ENCODE measurements at regions not wholly inside any gene's neighbourhood (a gene's known extent, or its start where the extent isn't known, plus 50 kb on each side); places are given as distances from the start of the nearest gene placed in this dataset.

DNA sequence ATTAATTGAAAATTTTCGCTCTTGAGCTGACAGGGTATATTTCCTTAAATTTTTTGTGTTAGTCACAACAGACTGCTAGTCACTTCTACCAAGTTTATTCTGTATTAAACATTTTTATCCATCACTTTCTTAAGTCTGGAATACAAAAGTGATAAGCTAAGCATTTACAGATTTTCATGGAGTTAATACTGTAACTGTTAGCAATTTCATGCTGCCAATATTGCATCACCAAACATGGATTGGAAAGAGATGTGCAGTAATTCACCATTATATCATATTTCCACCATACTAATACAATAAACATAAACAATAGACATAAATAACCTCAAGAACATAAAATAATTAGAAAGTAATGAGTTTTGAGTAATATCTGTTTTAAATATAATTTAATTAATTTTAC, 854.0 kb upstream of the CITED2 start:
- Histone ChIP-seq H3K4me3 (ENCODE audit: low read length) (no peak overlapping the region), H3K27ac (ENCODE audit: low read length) (no peak overlapping the region), H4K20me1 (ENCODE audit: insufficient read depth, low read depth, low read length) (no peaks in the 10 kb centered on the region), H3K27me3 (ENCODE audit: low read length) (no peaks in the 10 kb centered on the region), H3K9me3 (ENCODE audit: low read length) (no peaks in the 10 kb centered on the region), H3K9ac (ENCODE audit: low read length) (no peak overlapping the region), H3K79me2 (ENCODE audit: low read length) (no peaks in the 10 kb centered on the region), H2AFZ (ENCODE audit: low read length) (no peak overlapping the region), H3K9me2 (replicated peaks; ENCODE audit: insufficient read depth, low read length) (no peaks in the 10 kb centered on the region), H3K4me1 (ENCODE audit: low read length) (no peaks in the 10 kb centered on the region), H3K36me3 (ENCODE audit: insufficient read depth, low read length) (no peaks in the 10 kb centered on the region), H3K4me2 (ENCODE audit: low read depth, low read length, poor library complexity, severe bottlenecking) (no peak overlapping the region)
- no peak for DNase-seq

DNA sequence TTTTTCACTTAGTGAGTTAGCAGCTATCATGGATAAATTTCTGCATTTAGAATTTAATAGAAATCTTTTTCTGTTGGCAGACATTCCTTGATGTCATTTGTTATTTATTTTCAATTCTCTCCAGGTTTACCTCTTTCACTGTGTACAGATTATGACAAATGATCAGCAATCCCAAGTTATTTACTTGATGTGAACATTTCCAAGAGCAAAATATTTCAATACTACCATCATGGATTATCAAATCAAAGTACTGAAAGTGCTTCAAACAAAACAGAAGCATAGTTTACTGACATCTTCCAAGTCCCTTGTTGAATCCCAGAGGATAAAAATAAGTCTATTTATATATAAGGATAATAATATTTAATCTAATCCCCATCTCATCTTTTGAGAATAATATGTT, 852.2 kb upstream of the CITED2 start:
- H4K20me1 ChIP-seq (ENCODE audit: insufficient read depth, low read depth, low read length) = no peaks in the 10 kb centered on the region
- no peak overlapping the region for H3K4me2 ChIP-seq (ENCODE audit: low read depth, low read length, poor library complexity, severe bottlenecking)
- no peak overlapping the region for H2AFZ ChIP-seq (ENCODE audit: low read length)
- no peak overlapping the region for H3K4me3 ChIP-seq (ENCODE audit: low read length)
- DNase-seq = no peak
- no peaks in the 10 kb centered on the region for H3K9me3 ChIP-seq (ENCODE audit: low read length)
- no peak overlapping the region for H3K27ac ChIP-seq (ENCODE audit: low read length)
- H3K9me2 ChIP-seq (replicated peaks; ENCODE audit: insufficient read depth, low read length) = no peaks in the 10 kb centered on the region
- H3K4me1 ChIP-seq (ENCODE audit: low read length) = no peaks in the 10 kb centered on the region
- no peaks in the 10 kb centered on the region for H3K27me3 ChIP-seq (ENCODE audit: low read length)
- H3K36me3 ChIP-seq (ENCODE audit: insufficient read depth, low read length) = no peaks in the 10 kb centered on the region
- no peaks in the 10 kb centered on the region for H3K79me2 ChIP-seq (ENCODE audit: low read length)
- no peak overlapping the region for H3K9ac ChIP-seq (ENCODE audit: low read length)

DNA sequence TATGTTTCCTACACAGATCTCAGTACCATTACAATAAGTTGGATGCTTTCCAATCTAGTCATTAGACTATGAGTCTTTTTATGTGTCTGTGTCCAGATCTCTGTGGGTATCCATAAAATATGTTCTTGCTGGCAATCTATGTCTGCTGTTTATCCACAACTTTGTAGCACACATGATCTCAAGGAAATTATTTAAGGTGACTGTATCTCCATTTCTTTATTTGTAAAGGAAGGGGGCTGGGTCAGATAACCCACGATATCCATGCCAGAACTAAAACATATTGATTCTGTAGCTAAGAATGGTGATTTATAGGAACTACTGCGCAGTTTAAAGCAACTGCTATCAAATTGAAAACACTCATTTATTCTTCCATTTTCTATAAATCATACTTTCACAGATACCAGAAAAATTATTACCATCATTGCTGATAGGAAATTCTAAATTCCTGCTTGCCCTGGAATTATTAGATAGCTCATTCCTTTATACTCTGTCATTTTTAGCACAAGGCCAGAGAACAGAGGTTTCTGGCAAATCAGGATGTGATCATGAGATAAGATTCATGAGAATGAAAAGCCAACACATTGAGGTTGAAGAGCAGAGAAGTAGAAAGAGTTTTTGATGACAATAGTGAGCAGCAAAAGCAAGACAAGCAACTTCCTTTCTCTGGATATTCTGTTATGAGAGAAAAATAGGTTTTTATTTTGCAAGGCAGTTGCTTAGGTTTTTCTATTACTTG, 851.4 kb upstream of the CITED2 start:
- DNase-seq = no peak
- no peaks in the 10 kb centered on the region for H3K79me2 ChIP-seq (ENCODE audit: low read length)
- H3K4me1 ChIP-seq (ENCODE audit: low read length) = no peaks in the 10 kb centered on the region
- no peaks in the 10 kb centered on the region for H3K27me3 ChIP-seq (ENCODE audit: low read length)
- no peaks in the 10 kb centered on the region for H3K9me2 ChIP-seq (replicated peaks; ENCODE audit: insufficient read depth, low read length)
- H4K20me1 ChIP-seq (ENCODE audit: insufficient read depth, low read depth, low read length) = no peaks in the 10 kb centered on the region
- no peaks in the 10 kb centered on the region for H3K36me3 ChIP-seq (ENCODE audit: insufficient read depth, low read length)
- no peak overlapping the region for H3K27ac ChIP-seq (ENCODE audit: low read length)
- H3K9me3 ChIP-seq (ENCODE audit: low read length) = no peaks in the 10 kb centered on the region
- H3K9ac ChIP-seq (ENCODE audit: low read length) = no peak overlapping the region
- no peak overlapping the region for H2AFZ ChIP-seq (ENCODE audit: low read length)
- H3K4me2 ChIP-seq (ENCODE audit: low read depth, low read length, poor library complexity, severe bottlenecking) = no peak overlapping the region
- H3K4me3 ChIP-seq (ENCODE audit: low read length) = no peak overlapping the region

DNA sequence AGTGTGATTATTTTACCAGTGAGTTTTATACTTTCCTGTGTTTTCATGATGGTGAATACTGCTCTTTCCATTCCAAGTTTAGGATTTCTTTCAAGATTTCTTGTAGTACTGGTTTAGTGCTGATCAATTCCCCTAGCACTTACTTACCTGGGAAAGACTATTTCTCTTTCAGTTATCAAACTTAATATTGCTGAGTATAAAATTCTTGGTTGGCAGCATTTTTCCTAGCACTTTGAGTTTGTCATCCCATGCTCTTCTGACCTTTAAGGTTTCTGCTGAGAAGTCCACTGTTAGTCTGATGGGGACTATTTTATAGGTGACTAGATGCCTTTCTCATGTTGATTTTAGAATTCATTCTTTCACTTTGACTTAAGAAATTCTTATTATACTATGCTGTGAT, 842.8 kb upstream of the CITED2 start:
- H2AFZ ChIP-seq (ENCODE audit: low read length) = no peak overlapping the region
- no peaks in the 10 kb centered on the region for H3K4me1 ChIP-seq (ENCODE audit: low read length)
- DNase-seq = no peak
- no peaks in the 10 kb centered on the region for H3K9me2 ChIP-seq (replicated peaks; ENCODE audit: insufficient read depth, low read length)
- no peaks in the 10 kb centered on the region for H3K79me2 ChIP-seq (ENCODE audit: low read length)
- H3K4me3 ChIP-seq (ENCODE audit: low read length) = no peak overlapping the region
- H3K9me3 ChIP-seq (ENCODE audit: low read length) = peaks cover 6% of the 10 kb centered on the region; the same call in 1 of the 2 replicates
- H3K27me3 ChIP-seq (ENCODE audit: low read length) = no peaks in the 10 kb centered on the region
- H3K36me3 ChIP-seq (ENCODE audit: insufficient read depth, low read length) = no peaks in the 10 kb centered on the region
- H3K9ac ChIP-seq (ENCODE audit: low read length) = no peak overlapping the region
- no peak overlapping the region for H3K27ac ChIP-seq (ENCODE audit: low read length)
- H3K4me2 ChIP-seq (ENCODE audit: low read depth, low read length, poor library complexity, severe bottlenecking) = no peak overlapping the region
- no peaks in the 10 kb centered on the region for H4K20me1 ChIP-seq (ENCODE audit: insufficient read depth, low read depth, low read length)

DNA sequence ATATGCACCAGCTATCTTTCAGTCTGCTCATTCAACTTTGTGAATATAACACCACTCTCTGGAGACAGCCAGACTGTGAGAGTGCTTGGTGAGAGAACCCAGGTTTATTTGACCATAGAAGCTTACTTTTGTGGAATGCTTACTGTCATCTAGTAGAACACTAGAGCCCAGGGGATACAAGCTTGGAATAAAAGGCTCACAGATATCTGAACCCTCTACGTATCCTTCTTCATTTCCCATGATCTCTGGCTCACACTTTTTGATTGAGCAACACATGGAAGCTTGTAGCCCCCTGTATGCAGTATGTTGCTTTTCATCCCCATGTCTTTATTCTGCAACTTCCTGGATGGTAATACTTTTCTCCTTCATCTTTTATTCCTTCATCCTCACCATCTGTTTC, 835.3 kb upstream of the CITED2 start:
- no peak for DNase-seq
- H3K4me3 ChIP-seq (ENCODE audit: low read length) = no peak overlapping the region
- H3K27me3 ChIP-seq (ENCODE audit: low read length) = no peaks in the 10 kb centered on the region
- H4K20me1 ChIP-seq (ENCODE audit: insufficient read depth, low read depth, low read length) = no peaks in the 10 kb centered on the region
- H2AFZ ChIP-seq (ENCODE audit: low read length) = no peak overlapping the region
- no peaks in the 10 kb centered on the region for H3K36me3 ChIP-seq (ENCODE audit: insufficient read depth, low read length)
- no peak overlapping the region for H3K27ac ChIP-seq (ENCODE audit: low read length)
- H3K9ac ChIP-seq (ENCODE audit: low read length) = no peak overlapping the region
- H3K4me1 ChIP-seq (ENCODE audit: low read length) = no peaks in the 10 kb centered on the region
- no peaks in the 10 kb centered on the region for H3K9me2 ChIP-seq (replicated peaks; ENCODE audit: insufficient read depth, low read length)
- no peaks in the 10 kb centered on the region for H3K79me2 ChIP-seq (ENCODE audit: low read length)
- no peak overlapping the region for H3K4me2 ChIP-seq (ENCODE audit: low read depth, low read length, poor library complexity, severe bottlenecking)
- no peaks in the 10 kb centered on the region for H3K9me3 ChIP-seq (ENCODE audit: low read length)

DNA sequence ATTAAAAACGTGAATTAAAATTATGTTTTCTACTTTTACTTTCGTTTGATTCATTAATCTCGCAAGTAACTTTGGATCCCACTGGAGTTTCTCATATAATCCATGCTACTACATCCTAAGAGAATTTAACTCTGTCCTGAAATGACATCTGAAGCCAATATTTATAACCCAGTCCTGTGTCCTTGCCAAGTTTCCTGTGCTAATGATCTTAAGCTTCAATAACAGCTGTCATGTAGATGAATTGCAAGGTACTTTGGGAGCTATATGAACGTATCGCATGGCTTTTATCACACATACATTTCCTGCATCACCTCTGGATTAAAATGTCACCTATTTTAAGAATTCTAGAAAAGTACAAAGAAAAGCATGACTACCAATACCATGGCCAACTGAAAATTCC, 833.8 kb upstream of the CITED2 start:
- Histone ChIP-seq H4K20me1 (ENCODE audit: insufficient read depth, low read depth, low read length) (no peaks in the 10 kb centered on the region), H3K27me3 (ENCODE audit: low read length) (no peaks in the 10 kb centered on the region), H3K27ac (ENCODE audit: low read length) (no peak overlapping the region), H3K4me2 (ENCODE audit: low read depth, low read length, poor library complexity, severe bottlenecking) (no peak overlapping the region), H3K36me3 (ENCODE audit: insufficient read depth, low read length) (no peaks in the 10 kb centered on the region), H2AFZ (ENCODE audit: low read length) (no peak overlapping the region), H3K9me3 (ENCODE audit: low read length) (no peaks in the 10 kb centered on the region), H3K9me2 (replicated peaks; ENCODE audit: insufficient read depth, low read length) (no peaks in the 10 kb centered on the region), H3K4me3 (ENCODE audit: low read length) (no peak overlapping the region), H3K9ac (ENCODE audit: low read length) (no peak overlapping the region), H3K79me2 (ENCODE audit: low read length) (no peaks in the 10 kb centered on the region), H3K4me1 (ENCODE audit: low read length) (no peaks in the 10 kb centered on the region)
- no peak for DNase-seq

DNA sequence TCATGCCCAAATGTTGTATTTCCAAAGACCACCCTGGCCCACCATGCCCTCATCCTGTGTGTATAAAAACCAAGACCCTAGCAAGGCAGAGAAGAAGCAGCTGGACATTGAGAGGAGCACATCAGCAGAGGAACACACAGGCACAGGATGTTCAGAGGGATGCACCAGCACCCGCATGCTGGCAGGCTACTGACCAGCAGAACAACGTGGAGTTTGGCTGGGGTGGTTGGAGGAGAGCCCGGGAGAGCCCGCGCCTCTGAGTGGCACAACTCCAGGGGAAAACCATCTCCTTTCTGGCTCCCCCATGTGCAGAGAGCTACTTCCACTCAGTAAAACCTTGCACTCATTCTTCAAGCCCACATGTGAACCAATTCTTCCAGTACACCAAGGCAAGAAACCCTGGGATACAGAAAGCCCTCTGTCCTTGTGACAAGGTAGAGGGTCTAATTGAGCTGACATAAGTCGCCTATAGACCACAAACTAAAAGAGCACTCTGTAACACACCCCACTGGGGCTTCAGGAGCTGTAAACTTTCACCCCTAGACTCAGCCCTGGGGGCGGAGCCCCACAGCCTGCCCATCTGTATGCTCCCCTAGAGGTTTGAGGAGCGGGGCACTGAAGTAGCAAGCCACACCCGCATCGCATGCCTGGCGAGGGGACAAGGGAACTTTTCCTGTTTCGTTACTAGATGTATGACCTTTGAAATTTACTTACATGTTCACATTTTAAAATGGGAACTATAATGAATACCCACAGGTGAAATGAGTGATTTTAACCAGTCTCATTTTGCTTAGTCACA, 831.5 kb upstream of the CITED2 start:
- H3K4me1 ChIP-seq (ENCODE audit: low read length) = no peaks in the 10 kb centered on the region
- H3K27ac ChIP-seq (ENCODE audit: low read length) = no peak overlapping the region
- H4K20me1 ChIP-seq (ENCODE audit: insufficient read depth, low read depth, low read length) = no peaks in the 10 kb centered on the region
- H3K36me3 ChIP-seq (ENCODE audit: insufficient read depth, low read length) = no peaks in the 10 kb centered on the region
- no peak overlapping the region for H3K9ac ChIP-seq (ENCODE audit: low read length)
- no peak for DNase-seq
- H2AFZ ChIP-seq (ENCODE audit: low read length) = no peak overlapping the region
- H3K79me2 ChIP-seq (ENCODE audit: low read length) = no peaks in the 10 kb centered on the region
- H3K27me3 ChIP-seq (ENCODE audit: low read length) = no peaks in the 10 kb centered on the region
- H3K9me2 ChIP-seq (replicated peaks; ENCODE audit: insufficient read depth, low read length) = no peaks in the 10 kb centered on the region
- no peak overlapping the region for H3K4me2 ChIP-seq (ENCODE audit: low read depth, low read length, poor library complexity, severe bottlenecking)
- no peak overlapping the region for H3K4me3 ChIP-seq (ENCODE audit: low read length)
- no peaks in the 10 kb centered on the region for H3K9me3 ChIP-seq (ENCODE audit: low read length)

DNA sequence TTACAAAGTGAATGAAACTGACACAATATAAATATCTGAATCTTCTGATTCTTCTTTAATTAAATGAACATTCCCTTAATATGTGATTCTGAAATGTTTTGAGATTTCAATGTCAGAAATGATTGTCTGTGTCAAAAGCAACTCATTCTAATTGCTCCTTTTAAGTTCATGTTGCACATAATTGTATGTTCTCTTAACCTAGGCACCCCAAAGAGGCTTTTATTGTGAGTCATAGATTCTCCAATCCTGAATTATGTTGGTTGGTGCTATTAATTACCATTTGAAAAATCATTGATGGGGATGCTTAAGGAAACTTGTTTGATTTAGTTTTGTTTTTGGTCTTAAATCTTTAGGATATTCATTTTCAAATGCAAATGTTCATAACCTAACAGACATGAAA, 829.7 kb upstream of the CITED2 start:
- Histone ChIP-seq H4K20me1 (ENCODE audit: insufficient read depth, low read depth, low read length) (no peaks in the 10 kb centered on the region), H3K9me3 (ENCODE audit: low read length) (no peaks in the 10 kb centered on the region), H3K27me3 (ENCODE audit: low read length) (no peaks in the 10 kb centered on the region), H3K79me2 (ENCODE audit: low read length) (no peaks in the 10 kb centered on the region), H3K4me2 (ENCODE audit: low read depth, low read length, poor library complexity, severe bottlenecking) (no peak overlapping the region), H3K36me3 (ENCODE audit: insufficient read depth, low read length) (no peaks in the 10 kb centered on the region), H3K4me1 (ENCODE audit: low read length) (no peaks in the 10 kb centered on the region), H3K4me3 (ENCODE audit: low read length) (no peak overlapping the region), H3K9me2 (replicated peaks; ENCODE audit: insufficient read depth, low read length) (no peaks in the 10 kb centered on the region), H3K27ac (ENCODE audit: low read length) (no peak overlapping the region), H2AFZ (ENCODE audit: low read length) (no peak overlapping the region), H3K9ac (ENCODE audit: low read length) (no peak overlapping the region)
- no peak for DNase-seq

Measured in Karpas-422 (cell line).